SK-N-SH treated with all-trans-retinoic acid at 6 μM for 48 hours (cell line): ENCODE measurements at regions not wholly inside any gene's neighbourhood (a gene's known extent, or its start where the extent isn't known, plus 50 kb on each side); places are given as distances from the start of the nearest gene placed in this dataset.

Experiments
- ATAC-seq: fragments of 200-7000 bp; cut with Tn5 transposase; 3 replicates; pipeline ENCODE4 v1.9.1; 2020; ENCODE audit warnings: mild to moderate bottlenecking, moderate library complexity
- ARNTL ChIP-seq: fragments of 450-650 bp; formaldehyde crosslinking; IDR thresholded peaks from 2 replicates; pipeline ENCODE4 v1.5.0; 2020; ENCODE audit warnings: low read depth, mild to moderate bottlenecking, moderate library complexity, borderline replicate concordance
- BACH2 ChIP-seq: fragments of 250-450 bp; sonication (Bioruptor Pico); IDR thresholded peaks from 2 replicates; pipeline ENCODE4 v1.9.0; 2021; ENCODE audit warnings: mild to moderate bottlenecking, borderline replicate concordance
- CREB5 ChIP-seq: fragments of 250-450 bp; sonication (Bioruptor Pico); IDR thresholded peaks from 2 replicates; pipeline ENCODE4 v1.5.1; 2020; ENCODE audit warnings: low read depth, mild to moderate bottlenecking, moderate library complexity
- CSDC2 ChIP-seq: fragments of 250-450 bp; sonication (Bioruptor Pico); IDR thresholded peaks from 2 replicates; pipeline ENCODE4 v1.5.0; 2020; ENCODE audit warnings: mild to moderate bottlenecking, moderate library complexity
- CSRNP3 ChIP-seq: fragments of 250-450 bp; sonication (Bioruptor Pico); IDR thresholded peaks from 2 replicates; pipeline ENCODE4 v1.5.1; 2021; ENCODE audit warnings: mild to moderate bottlenecking, moderate library complexity
- ESRRG ChIP-seq: fragments of 250-450 bp; sonication (Bioruptor Pico); IDR thresholded peaks from 2 replicates; pipeline ENCODE4 v1.6.1; 2021; ENCODE audit warnings: mild to moderate bottlenecking
- GLIS3 ChIP-seq: fragments of 250-450 bp; sonication (Bioruptor Pico); IDR thresholded peaks from 2 replicates; pipeline ENCODE4 v1.5.0; 2020; ENCODE audit warnings: mild to moderate bottlenecking, moderate library complexity
- ISL1 ChIP-seq: fragments of 250-450 bp; sonication (Bioruptor Pico); IDR thresholded peaks from 2 replicates; pipeline ENCODE4 v2.1.2; 2022; ENCODE audit warnings: mild to moderate bottlenecking, moderate library complexity
- OSR1 ChIP-seq: fragments of 250-450 bp; sonication (Bioruptor Pico); IDR thresholded peaks from 2 replicates; pipeline ENCODE4 v1.8.0; 2022; ENCODE audit warnings: moderate library complexity, mild to moderate bottlenecking, inconsistent platforms
- PATZ1 ChIP-seq: fragments of 250-450 bp; sonication (Bioruptor Pico); IDR thresholded peaks from 2 replicates; pipeline ENCODE4 v1.8.0; 2020; ENCODE audit warnings: mild to moderate bottlenecking, moderate library complexity, borderline replicate concordance
- POU6F1 ChIP-seq: fragments of 250-450 bp; sonication (Bioruptor Pico); IDR thresholded peaks from 2 replicates; pipeline ENCODE4 v1.8.0; 2021; ENCODE audit warnings: low read depth, mild to moderate bottlenecking, moderate library complexity, borderline replicate concordance
- PPARA ChIP-seq: fragments of 250-450 bp; sonication (Bioruptor Pico); IDR thresholded peaks from 2 replicates; pipeline ENCODE4 v1.5.0; 2020; ENCODE audit warnings: mild to moderate bottlenecking, borderline replicate concordance
- RARB ChIP-seq: fragments of 250-450 bp; sonication (Bioruptor Pico); IDR thresholded peaks from 2 replicates; pipeline ENCODE4 v1.8.0; 2021; ENCODE audit warnings: mild to moderate bottlenecking, moderate library complexity
- TCF4 ChIP-seq: fragments of 250-450 bp; sonication (Bioruptor Pico); IDR thresholded peaks from 2 replicates; pipeline ENCODE4 v1.8.0; 2021; ENCODE audit warnings: mild to moderate bottlenecking, moderate library complexity, borderline replicate concordance
- TOX ChIP-seq: fragments of 250-450 bp; sonication (Bioruptor Pico); IDR thresholded peaks from 2 replicates; pipeline ENCODE4 v1.8.0; 2021; ENCODE audit warnings: mild to moderate bottlenecking, moderate library complexity, borderline replicate concordance
- TSHZ2 ChIP-seq: fragments of 250-450 bp; sonication (Bioruptor Pico); IDR thresholded peaks from 2 replicates; pipeline ENCODE4 v1.5.0; 2020; ENCODE audit warnings: mild to moderate bottlenecking, moderate library complexity
- ZC3H10 ChIP-seq: fragments of 250-450 bp; sonication (Bioruptor Pico); IDR thresholded peaks from 2 replicates; pipeline ENCODE4 v1.5.1; 2021; ENCODE audit warnings: mild to moderate bottlenecking, moderate library complexity
- ZFP3 ChIP-seq: fragments of 250-450 bp; sonication (Bioruptor Pico); IDR thresholded peaks from 2 replicates; pipeline ENCODE4 v1.5.0; 2020; ENCODE audit warnings: mild to moderate bottlenecking, moderate library complexity
- ZFP30 ChIP-seq: fragments of 450-650 bp; formaldehyde crosslinking; IDR thresholded peaks from 2 replicates; pipeline ENCODE4 v1.5.0; 2022; ENCODE audit warnings: mild to moderate bottlenecking, moderate library complexity
- ZNF565 ChIP-seq: fragments of 450-650 bp; formaldehyde crosslinking; conservative IDR thresholded peaks from 2 replicates; pipeline ENCODE4 v1.5.0; 2020; ENCODE audit warnings: low read depth, mild to moderate bottlenecking, moderate library complexity
- ZNF70 ChIP-seq: fragments of 450-650 bp; formaldehyde crosslinking; IDR thresholded peaks from 2 replicates; pipeline ENCODE4 v1.5.0; 2020; ENCODE audit warnings: mild to moderate bottlenecking, moderate library complexity
- ZNF8 ChIP-seq: fragments of 450-650 bp; formaldehyde crosslinking; IDR thresholded peaks from 2 replicates; pipeline ENCODE4 v1.5.0; 2020; ENCODE audit warnings: mild to moderate bottlenecking, moderate library complexity

- TF ChIP-seq TCF4 (CRISPR knock-in tag) (no peak), ZNF565 (CRISPR knock-in tag) (no peak), ZNF8 (CRISPR knock-in tag) (no peak), CREB5 (CRISPR knock-in tag) (no peak), ARNTL (CRISPR knock-in tag) (no peak), OSR1 (no peak), CSRNP3 (CRISPR knock-in tag) (no peak), BACH2 (CRISPR knock-in tag) (no peak), ZFP30 (CRISPR knock-in tag) (no peak), POU6F1 (no peak), ISL1 (CRISPR knock-in tag) (no peak), TOX (CRISPR knock-in tag) (no peak), ZNF70 (CRISPR knock-in tag) (no peak), CSDC2 (CRISPR knock-in tag) (no peak)
- TF ChIP-seq, all 23 proteins: peak for 0
- ATAC-seq: no peak
Measured at GRCh38 chr12:126027825-126028224, 962.6 kb downstream of the AACS start.

- no peak for ATAC-seq
- no peak for TF ChIP-seq POU6F1
- no peak for TF ChIP-seq CSDC2 (CRISPR knock-in tag)
- TF ChIP-seq GLIS3 (CRISPR knock-in tag): no peak
- TF ChIP-seq ARNTL (CRISPR knock-in tag): no peak
- no peak for TF ChIP-seq OSR1
- TF ChIP-seq, all 23 proteins: peak for 0
Measured at GRCh38 chr12:126030573-126030972, 965.3 kb downstream of the AACS start.

- TF ChIP-seq PATZ1 (CRISPR knock-in tag) (no peak), ZFP3 (no peak), ISL1 (CRISPR knock-in tag) (no peak), TCF4 (CRISPR knock-in tag) (no peak), OSR1 (no peak), ZC3H10 (no peak), ZNF8 (CRISPR knock-in tag) (no peak), ESRRG (CRISPR knock-in tag) (no peak)
- TF ChIP-seq, all 23 proteins: peak for 0
- no peak for ATAC-seq
Measured at GRCh38 chr12:126033751-126034150, 968.5 kb downstream of the AACS start.

GRCh38 chr12:126036348-126036747 is 971.1 kb downstream of the AACS start:
- no peak for TF ChIP-seq ZNF8 (CRISPR knock-in tag)
- no peak for TF ChIP-seq ESRRG (CRISPR knock-in tag)
- TF ChIP-seq CREB5 (CRISPR knock-in tag): no peak
- no peak for TF ChIP-seq CSDC2 (CRISPR knock-in tag)
- TF ChIP-seq ZFP3: no peak
- no peak for TF ChIP-seq ZFP30 (CRISPR knock-in tag)
- no peak for TF ChIP-seq ZNF70 (CRISPR knock-in tag)
- no peak for TF ChIP-seq RARB (CRISPR knock-in tag)
- no peak for TF ChIP-seq TSHZ2 (CRISPR knock-in tag)
- TF ChIP-seq ARNTL (CRISPR knock-in tag): no peak
- TF ChIP-seq PPARA (CRISPR knock-in tag): no peak
- no peak for ATAC-seq
